ENCODE measurements at regions not wholly inside any gene's neighbourhood (a gene's known extent, or its start where the extent isn't known, plus 50 kb on each side); places are given as distances from the start of the nearest gene placed in this dataset.

DNA sequence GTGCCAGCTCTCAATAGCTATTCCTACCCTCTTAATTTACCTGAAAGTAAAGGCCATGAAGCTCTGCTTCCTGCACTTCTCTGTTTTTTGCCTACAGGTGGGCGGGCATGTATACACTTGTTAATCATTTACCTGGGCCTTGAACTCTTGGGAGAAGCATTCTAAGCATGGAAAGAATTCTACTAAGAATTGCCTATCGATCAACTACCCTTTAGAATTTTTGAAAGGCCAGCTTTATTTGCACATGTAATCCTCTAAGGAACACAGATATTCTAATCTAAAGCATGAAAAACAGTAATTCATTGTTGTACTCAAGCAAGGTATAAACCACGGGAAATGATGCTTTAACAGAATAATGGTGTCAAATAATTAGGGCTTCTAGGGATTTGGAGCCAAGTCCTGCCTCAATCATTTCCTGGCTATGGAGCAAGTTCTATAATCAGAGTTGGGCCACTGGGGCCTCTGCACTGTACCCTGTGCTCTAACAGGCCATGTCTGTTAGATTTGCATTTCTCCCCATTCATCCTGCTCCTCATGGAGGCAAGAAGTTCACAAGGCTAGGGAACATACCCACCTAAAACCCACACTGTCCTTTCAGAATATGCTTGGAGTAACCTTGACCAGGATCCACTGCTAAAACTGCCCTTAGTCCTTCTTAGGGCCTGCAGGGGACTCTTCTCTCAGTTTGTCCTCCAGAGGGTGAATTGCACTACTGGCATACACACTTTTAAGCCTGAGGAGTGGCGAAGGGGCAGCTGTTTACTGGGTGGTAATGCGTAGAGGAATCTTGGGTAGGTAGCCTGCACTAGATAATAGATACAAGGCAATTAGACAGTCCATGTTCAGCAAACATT lies 276.4 kb upstream of the JAG1 start:
- Histone ChIP-seq H3K27ac (ENCODE audit: control insufficient read depth, insufficient read depth) (no peak overlapping the region), H3K79me2 (ENCODE audit: control insufficient read depth, insufficient read depth, low read length) (no peaks in the 10 kb centered on the region), H3K36me3 (ENCODE audit: control insufficient read depth in 2 of 2, insufficient read depth in 2 of 2, low read length in 1 of 2) (no peaks in the 10 kb centered on the region), H3K9me3 (replicated peaks; ENCODE audit: control insufficient read depth, insufficient read depth, low read length) (no peaks in the 10 kb centered on the region), H3K4me2 (ENCODE audit: control insufficient read depth, insufficient read depth) (no peak overlapping the region), H3K9ac (ENCODE audit: control insufficient read depth, insufficient read depth, low read length) (no peak overlapping the region), H3K4me3 (no peak overlapping the region), H3K27me3 (replicated peaks in 1 of 2; ENCODE audit: control insufficient read depth in 2 of 2, insufficient read depth in 2 of 2, low read length in 1 of 2) (no peaks in the 10 kb centered on the region), H2AFZ (ENCODE audit: control insufficient read depth, low read depth, low read length) (no peak overlapping the region), H4K20me1 (ENCODE audit: control insufficient read depth, insufficient read depth) (no peaks in the 10 kb centered on the region), H3K4me1 (ENCODE audit: control insufficient read depth, insufficient read depth, low read length) (no peaks in the 10 kb centered on the region)
- ChIA-PET SMC1A (ENCODE audit: uncharacterized antibody, unreplicated experiment) (interaction anchor here (0.6 to 1.7 kb wide), 3 partner anchors 8 to 102 kb away, joined by 3 to 4 read pairs (median 3); no protein-coding TSS in a partner anchor), RAD21 (ENCODE audit: unreplicated experiment) (no interaction called here), POLR2A (no interaction called here), CTCF (interaction anchor here (1.1 kb wide), 1 partner anchor 11 kb away, joined by 5 read pairs; no protein-coding TSS in a partner anchor)
- FAIRE-seq (no peak), DNase-seq (ENCODE audit: low read depth, low spot score) (no peak), ATAC-seq (no peak)
- intact Hi-C loops (cut with micrococcal nuclease; ENCODE audit: unreplicated experiment), result no loop called here
- TF ChIP-seq PML (IDR thresholded peaks at IDR 0.05; ENCODE audit: low read length), result no peak
- no peak for TF ChIP-seq ASH2L (IDR thresholded peaks at IDR 0.05; ENCODE audit: borderline replicate concordance, low read depth)
- TF ChIP-seq, protein P1, sequence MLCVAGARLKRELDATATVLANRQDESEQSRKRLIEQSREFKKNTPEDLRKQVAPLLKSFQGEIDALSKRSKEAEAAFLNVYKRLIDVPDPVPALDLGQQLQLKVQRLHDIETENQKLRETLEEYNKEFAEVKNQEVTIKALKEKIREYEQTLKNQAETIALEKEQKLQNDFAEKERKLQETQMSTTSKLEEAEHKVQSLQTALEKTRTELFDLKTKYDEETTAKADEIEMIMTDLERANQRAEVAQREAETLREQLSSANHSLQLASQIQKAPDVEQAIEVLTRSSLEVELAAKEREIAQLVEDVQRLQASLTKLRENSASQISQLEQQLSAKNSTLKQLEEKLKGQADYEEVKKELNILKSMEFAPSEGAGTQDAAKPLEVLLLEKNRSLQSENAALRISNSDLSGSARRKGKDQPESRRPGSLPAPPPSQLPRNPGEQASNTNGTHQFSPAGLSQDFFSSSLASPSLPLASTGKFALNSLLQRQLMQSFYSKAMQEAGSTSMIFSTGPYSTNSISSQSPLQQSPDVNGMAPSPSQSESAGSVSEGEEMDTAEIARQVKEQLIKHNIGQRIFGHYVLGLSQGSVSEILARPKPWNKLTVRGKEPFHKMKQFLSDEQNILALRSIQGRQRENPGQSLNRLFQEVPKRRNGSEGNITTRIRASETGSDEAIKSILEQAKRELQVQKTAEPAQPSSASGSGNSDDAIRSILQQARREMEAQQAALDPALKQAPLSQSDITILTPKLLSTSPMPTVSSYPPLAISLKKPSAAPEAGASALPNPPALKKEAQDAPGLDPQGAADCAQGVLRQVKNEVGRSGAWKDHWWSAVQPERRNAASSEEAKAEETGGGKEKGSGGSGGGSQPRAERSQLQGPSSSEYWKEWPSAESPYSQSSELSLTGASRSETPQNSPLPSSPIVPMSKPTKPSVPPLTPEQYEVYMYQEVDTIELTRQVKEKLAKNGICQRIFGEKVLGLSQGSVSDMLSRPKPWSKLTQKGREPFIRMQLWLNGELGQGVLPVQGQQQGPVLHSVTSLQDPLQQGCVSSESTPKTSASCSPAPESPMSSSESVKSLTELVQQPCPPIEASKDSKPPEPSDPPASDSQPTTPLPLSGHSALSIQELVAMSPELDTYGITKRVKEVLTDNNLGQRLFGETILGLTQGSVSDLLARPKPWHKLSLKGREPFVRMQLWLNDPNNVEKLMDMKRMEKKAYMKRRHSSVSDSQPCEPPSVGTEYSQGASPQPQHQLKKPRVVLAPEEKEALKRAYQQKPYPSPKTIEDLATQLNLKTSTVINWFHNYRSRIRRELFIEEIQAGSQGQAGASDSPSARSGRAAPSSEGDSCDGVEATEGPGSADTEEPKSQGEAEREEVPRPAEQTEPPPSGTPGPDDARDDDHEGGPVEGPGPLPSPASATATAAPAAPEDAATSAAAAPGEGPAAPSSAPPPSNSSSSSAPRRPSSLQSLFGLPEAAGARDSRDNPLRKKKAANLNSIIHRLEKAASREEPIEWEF (IDR thresholded peaks at IDR 0.05; ENCODE audit: insufficient replicate concordance, low read depth, low read length), result no peak
- TF ChIP-seq CREB1 (IDR thresholded peaks at IDR 0.05; ENCODE audit: low read depth), result no peak
- no peak for TF ChIP-seq TCF7 (IDR thresholded peaks at IDR 0.05; ENCODE audit: borderline replicate concordance)
- no peak for TF ChIP-seq ZBED1 (IDR thresholded peaks at IDR 0.05; ENCODE audit: borderline replicate concordance)
- no peak for TF ChIP-seq FOXM1 (IDR thresholded peaks at IDR 0.05; ENCODE audit: low read depth, low read length)
- no peak for TF ChIP-seq ZNF24 (IDR thresholded peaks at IDR 0.05)
- in situ Hi-C loops (cut with MboI), result no loop called here
- WGBS (ENCODE audit: insufficient coverage, insufficient replicate concordance, low lambda C conversion rate, missing lambda C conversion rate), result 10% methylated on average over 5 of the region's 5 CpGs
- BruUV-seq (replicated peaks), result no TSS peak

Data from GM12878 (cell line).